Muscle of leg (tissue), 3 donors: ENCODE measurements at regions not wholly inside any gene's neighbourhood (a gene's known extent, or its start where the extent isn't known, plus 50 kb on each side); places are given as distances from the start of the nearest gene placed in this dataset.
"Not testable (repeated sequence)": the region's sequence is repeated elsewhere in the genome, so short reads cannot be mapped to it uniquely, and the experiment has no call there.

Experiments
- DNase-seq: peaks from one replicate; pipeline ENCODE4 v3.0.0; 2013
- H3K27ac ChIP-seq: one replicate; pipeline ENCODE4 v1.5.1; 2013; ENCODE audit warnings: mild to moderate bottlenecking, low read length, control low read depth
- H3K27me3 ChIP-seq: one replicate; pipeline ENCODE4 v1.6.1; 2013; ENCODE audit warnings: low read length; ENCODE audit not compliant: control insufficient read depth, insufficient read depth
- H3K36me3 ChIP-seq: one replicate; pipeline ENCODE4 v1.6.1; 2013; ENCODE audit warnings: low read length; ENCODE audit not compliant: control insufficient read depth, insufficient read depth
- H3K4me1 ChIP-seq: one replicate; pipeline ENCODE4 v1.6.1; 2013; ENCODE audit warnings: low read length; ENCODE audit not compliant: control insufficient read depth, insufficient read depth
- H3K4me3 ChIP-seq: one replicate; pipeline ENCODE4 v1.5.1; 2013; ENCODE audit warnings: low read length, control low read depth
- H3K9me3 ChIP-seq: replicated peaks from 2 replicates; pipeline ENCODE4 v1.6.1; 2013; ENCODE audit warnings: low read depth, low read length; ENCODE audit not compliant: control insufficient read depth
- WGBS: methylation state at CpG from one replicate; pipeline ENCODE4 v1.1.5; 2013; ENCODE audit warnings: missing lambda C conversion rate; ENCODE audit not compliant: insufficient coverage; 5-methylcytosine and 5-hydroxymethylcytosine counted together

DNA sequence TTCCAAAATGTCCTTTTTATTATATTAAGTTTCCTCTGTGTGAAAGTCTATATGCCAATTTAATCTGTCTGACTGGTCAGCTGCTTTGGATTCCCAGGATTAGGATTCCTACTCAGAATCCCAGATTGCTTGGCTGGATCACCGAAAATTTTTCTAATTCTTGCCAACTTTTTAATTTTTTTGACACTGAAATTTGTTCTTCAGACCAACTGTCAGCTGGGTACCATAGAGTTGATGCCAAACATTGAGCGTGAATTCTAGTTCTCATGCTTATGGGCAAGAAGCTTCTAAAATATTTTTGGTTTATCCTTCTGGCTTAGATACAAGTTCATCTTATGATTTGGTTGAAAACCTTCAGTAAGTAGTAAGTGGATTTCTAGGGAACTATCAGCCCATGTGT is 1611.4 kb upstream of the FLRT2 start:
- Histone ChIP-seq H3K27ac (no peak overlapping the region), H3K27me3 (no peaks in the 10 kb centered on the region), H3K36me3 (no peaks in the 10 kb centered on the region), H3K4me1 (no peaks in the 10 kb centered on the region), H3K9me3 (no peaks in the 10 kb centered on the region), H3K4me3 (no peak overlapping the region)
- no CpG with 5 or more reads among the region's 2 CpGs for WGBS
- peak; percentile 52 for DNase-seq

DNA sequence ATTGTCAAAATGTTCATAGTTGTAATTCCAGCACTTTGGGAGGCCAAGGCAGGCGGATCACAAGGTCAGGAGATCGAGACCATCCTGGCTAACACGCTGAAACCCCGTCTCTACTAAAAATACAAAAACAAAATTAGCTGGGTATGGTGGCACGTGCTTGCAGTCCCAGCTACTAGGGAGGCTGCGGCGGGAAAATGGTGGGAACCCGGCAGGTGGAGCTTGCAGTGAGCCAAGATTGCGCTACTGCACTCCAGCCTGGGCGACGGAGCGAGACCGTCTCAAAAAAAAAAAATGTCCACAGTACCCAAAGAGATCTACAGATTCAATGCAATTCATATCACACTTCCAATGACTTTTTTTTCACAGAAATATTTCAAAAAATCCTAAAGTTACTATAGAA is 1610.3 kb upstream of the FLRT2 start:
- not testable (repeated sequence) for H3K36me3 ChIP-seq, DNase-seq, H3K27ac ChIP-seq, H3K4me3 ChIP-seq, H3K9me3 ChIP-seq, H3K27me3 ChIP-seq, H3K4me1 ChIP-seq
- WGBS: 96% methylated on average over 9 of the region's 13 CpGs

DNA sequence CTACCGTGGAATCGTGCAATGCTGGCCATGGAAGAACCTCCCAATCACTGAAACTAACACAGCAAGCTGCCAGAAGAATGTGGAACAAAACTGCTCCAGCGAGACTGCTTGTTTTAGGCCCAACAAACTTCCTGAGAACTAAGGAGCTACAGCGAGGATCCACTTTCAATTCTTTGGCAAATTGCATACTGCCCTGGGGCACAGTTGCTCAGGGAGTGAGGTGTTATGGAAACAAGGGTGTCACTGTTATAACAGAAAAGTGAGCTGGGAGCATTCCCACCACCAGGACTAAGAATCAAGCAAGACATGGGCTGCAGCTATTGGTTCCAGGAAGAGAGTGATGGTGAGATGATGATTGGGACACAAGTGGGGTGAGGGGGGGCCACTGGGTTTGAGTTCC is 1606.1 kb upstream of the FLRT2 start:
- 93% methylated on average over 2 of the region's 4 CpGs for WGBS
- no peak overlapping the region for H3K27ac ChIP-seq
- H3K27me3 ChIP-seq: no peaks in the 10 kb centered on the region
- no peak for DNase-seq
- H3K4me3 ChIP-seq: no peak overlapping the region
- no peaks in the 10 kb centered on the region for H3K4me1 ChIP-seq
- no peaks in the 10 kb centered on the region for H3K9me3 ChIP-seq
- H3K36me3 ChIP-seq: no peaks in the 10 kb centered on the region

DNA sequence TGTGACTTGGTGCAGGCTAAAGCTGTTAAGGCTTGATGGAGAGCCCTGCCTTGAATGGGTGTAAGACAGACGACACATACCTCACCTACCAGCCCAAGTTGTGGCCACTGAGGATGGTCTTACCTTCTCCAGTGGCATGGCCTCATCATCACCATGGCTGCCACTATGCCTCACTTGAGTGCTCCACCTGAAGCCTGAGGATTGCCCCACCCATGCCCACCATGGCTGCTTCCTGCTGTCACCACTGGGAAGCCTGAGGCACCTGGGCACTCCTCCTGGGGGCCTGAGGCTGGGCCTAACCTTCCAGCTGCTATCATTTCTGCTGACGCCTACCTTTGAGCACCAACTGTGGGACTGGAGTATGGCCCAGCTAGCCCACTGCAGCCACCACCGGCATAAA is 1605.7 kb upstream of the FLRT2 start:
- H3K27me3 ChIP-seq: no peaks in the 10 kb centered on the region
- H3K9me3 ChIP-seq: no peaks in the 10 kb centered on the region
- DNase-seq: no peak
- no peak overlapping the region for H3K27ac ChIP-seq
- H3K4me1 ChIP-seq: no peaks in the 10 kb centered on the region
- 89% methylated on average over 3 of the region's 3 CpGs for WGBS
- no peaks in the 10 kb centered on the region for H3K36me3 ChIP-seq
- H3K4me3 ChIP-seq: no peak overlapping the region

DNA sequence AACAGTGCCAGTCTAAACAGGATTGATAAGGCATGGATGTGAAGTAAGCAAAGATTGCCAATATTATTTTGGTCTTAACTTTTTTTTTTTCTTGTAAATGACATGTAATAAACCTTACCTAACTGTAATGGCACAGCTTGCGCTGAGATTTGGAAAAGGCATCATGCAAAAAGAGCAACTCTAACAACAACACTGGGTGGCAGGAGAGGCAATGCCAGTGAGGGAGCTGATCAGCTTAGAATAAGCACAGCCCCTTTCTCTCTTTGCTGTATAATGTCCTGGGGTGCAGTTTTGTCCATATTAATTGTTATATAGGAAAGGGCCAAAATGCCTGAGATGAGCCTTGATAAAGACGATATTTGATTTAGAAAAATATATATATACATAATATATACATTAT is 1589.7 kb upstream of the FLRT2 start:
- Histone ChIP-seq H3K27me3 (no peaks in the 10 kb centered on the region), H3K36me3 (no peaks in the 10 kb centered on the region), H3K27ac (no peak overlapping the region), H3K4me3 (no peak overlapping the region), H3K9me3 (peaks cover 2% of the 10 kb centered on the region), H3K4me1 (no peaks in the 10 kb centered on the region)
- no CpG with 5 or more reads among the region's 2 CpGs for WGBS
- DNase-seq: peak; percentile 5

DNA sequence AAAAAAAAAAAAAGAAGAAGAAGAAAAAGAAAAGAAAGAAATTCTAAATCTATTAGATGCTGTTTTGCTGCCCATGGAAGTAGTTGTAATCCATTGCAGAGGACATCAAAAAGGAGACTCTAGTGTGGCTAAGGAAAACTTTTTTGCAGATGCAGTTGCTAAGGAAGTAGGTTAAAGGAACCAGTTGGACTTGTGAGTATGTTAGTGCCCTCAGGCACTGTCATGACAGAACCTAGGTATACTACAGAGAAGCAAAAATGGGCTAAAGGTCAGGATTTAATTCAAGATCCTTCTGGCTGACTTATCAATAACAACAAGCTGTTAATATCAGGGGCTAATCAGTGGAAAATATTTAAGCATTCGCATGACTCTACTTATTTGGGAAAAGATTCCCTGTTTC is 1571.6 kb upstream of the FLRT2 start:
- no peaks in the 10 kb centered on the region for H3K36me3 ChIP-seq
- H3K4me1 ChIP-seq: no peaks in the 10 kb centered on the region
- H3K4me3 ChIP-seq: no peak overlapping the region
- no peak for DNase-seq
- no CpG with 5 or more reads among the region's 1 CpG for WGBS
- H3K27ac ChIP-seq: no peak overlapping the region
- H3K9me3 ChIP-seq: peaks cover 2% of the 10 kb centered on the region
- no peaks in the 10 kb centered on the region for H3K27me3 ChIP-seq

DNA sequence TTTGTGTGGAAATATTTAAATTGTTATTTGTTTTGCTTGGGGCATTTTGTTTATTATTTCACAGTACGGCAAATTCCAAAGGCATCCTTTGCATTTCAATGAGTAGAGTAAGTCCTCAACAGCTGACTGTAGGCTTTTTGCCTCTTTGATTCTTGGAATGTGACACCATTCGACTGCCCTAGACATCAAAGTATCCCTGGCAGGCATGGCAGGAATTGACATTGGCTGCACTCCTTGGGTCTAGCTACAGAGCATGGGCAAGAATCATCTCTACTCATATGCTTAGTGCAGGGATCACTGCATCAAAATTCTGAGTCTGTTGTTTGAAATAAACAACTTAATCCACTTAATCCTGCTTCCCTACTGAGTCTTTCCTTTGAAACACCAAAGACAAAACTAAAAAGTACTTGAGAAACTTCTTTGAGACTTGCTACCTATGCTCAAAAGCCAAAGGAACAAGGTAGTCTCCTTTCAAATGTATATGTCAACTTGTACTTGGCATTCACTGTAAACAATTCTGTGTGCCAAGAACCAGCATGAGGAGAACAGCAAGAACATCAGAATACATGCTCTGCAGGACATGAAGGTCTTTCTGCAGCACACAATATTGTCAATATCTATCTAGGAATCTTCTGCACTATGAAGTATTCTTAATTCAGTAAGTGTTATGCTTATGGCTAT is 1569.0 kb upstream of the FLRT2 start:
- no peak overlapping the region for H3K4me3 ChIP-seq
- peak; percentile 43 for DNase-seq
- no peaks in the 10 kb centered on the region for H3K27me3 ChIP-seq
- no peaks in the 10 kb centered on the region for H3K9me3 ChIP-seq
- no peaks in the 10 kb centered on the region for H3K4me1 ChIP-seq
- H3K36me3 ChIP-seq: no peaks in the 10 kb centered on the region
- H3K27ac ChIP-seq: no peak overlapping the region
- 50% methylated on average over 2 of the region's 2 CpGs for WGBS

DNA sequence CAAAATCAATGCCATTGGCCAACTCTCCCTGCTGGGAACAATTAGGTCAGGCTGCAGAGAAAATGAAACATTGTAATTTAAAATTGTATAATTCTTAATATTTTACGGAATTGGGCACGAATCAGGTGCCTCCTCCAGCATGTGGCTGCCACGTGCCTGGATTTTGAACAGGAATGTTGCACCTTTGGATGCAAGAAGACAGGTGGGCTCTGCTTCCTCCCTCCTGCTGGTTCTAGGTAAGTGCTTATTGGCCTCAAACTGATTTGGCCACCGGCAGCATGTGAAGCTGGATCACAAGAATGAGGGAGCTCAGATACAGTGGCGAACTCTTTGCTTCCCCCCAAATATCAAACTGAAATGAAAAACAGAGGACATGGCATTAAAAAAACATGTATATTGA is 1559.9 kb upstream of the FLRT2 start:
- WGBS: 25% methylated on average over 1 of the region's 5 CpGs
- Histone ChIP-seq H3K36me3 (no peaks in the 10 kb centered on the region), H3K4me3 (no peak overlapping the region), H3K27ac (no peak overlapping the region), H3K27me3 (no peaks in the 10 kb centered on the region), H3K4me1 (no peaks in the 10 kb centered on the region), H3K9me3 (no peaks in the 10 kb centered on the region)
- DNase-seq: no peak

DNA sequence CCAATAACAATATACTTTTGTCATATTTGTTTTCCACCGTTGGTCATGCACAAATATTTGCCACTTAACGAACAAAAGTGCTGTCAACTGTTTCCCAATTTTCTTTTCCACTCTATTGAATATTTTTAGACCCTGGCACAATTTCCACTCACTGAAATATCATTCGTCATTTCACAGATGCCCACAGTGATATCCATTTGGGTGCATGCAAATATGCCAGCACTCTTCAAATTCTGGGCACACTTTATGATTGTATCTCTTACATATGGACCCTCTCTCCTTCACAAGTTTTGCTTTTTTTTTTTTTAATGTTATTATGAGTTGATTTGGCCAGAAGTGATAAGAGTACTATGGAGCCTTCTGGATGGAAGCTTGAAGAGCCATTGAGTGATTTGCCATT is 1557.3 kb upstream of the FLRT2 start:
- Histone ChIP-seq H3K36me3 (no peaks in the 10 kb centered on the region), H3K27me3 (no peaks in the 10 kb centered on the region), H3K4me1 (peaks cover 7% of the 10 kb centered on the region), H3K9me3 (no peaks in the 10 kb centered on the region), H3K27ac (no peak overlapping the region), H3K4me3 (no peak overlapping the region)
- 90% methylated on average over 3 of the region's 3 CpGs for WGBS
- DNase-seq: no peak

DNA sequence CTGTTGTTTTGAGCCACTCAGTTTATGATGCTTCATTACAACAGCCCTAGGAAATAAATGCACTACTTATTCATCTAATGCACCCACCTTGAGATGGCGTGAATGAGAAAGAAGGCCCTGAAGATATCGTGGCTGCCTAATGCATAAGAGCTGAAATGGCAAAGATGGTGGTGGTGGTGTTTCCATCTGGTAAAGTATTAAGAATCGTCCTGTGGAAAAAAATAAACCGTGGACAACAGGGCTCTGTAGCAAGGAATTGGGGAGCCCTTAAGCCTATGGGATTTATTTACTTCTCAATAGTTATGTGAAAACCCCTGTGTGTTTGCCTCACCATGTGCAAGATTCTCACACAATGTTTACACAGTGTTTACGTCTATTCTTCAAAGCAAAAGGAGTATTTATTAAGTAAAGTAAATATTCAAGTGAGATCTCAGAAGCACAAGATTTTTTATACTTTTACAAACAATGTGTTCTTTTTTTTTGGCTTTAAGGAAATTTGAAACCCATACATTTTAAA is 1555.2 kb upstream of the FLRT2 start:
- DNase-seq: no peak
- H3K27me3 ChIP-seq: no peaks in the 10 kb centered on the region
- no peak overlapping the region for H3K4me3 ChIP-seq
- no peaks in the 10 kb centered on the region for H3K36me3 ChIP-seq
- WGBS: no CpG with 5 or more reads among the region's 5 CpGs
- no peaks in the 10 kb centered on the region for H3K9me3 ChIP-seq
- no peak overlapping the region for H3K27ac ChIP-seq
- peaks cover 7% of the 10 kb centered on the region for H3K4me1 ChIP-seq

DNA sequence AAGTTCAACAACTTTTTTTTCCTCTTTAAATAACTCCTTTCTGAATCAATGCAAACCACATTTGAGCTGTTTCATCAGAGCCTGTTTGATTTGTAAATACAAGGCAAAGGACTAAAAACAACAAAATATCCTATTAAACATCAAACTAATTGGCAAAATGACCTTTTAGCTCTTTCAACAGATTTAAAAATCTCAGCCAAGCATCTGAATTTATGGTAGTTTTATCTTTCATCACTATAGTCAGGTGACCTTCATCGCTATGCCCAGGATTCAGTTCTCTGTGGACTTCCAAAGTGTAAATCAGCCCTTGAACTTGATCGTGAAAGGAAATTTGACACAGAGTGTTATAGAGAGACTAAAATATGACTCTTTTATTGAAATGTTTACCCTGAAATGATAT is 1554.5 kb upstream of the FLRT2 start:
- WGBS: no CpG with 5 or more reads among the region's 2 CpGs
- Histone ChIP-seq H3K27ac (peak overlapping the region; percentile 21), H3K36me3 (no peaks in the 10 kb centered on the region), H3K27me3 (no peaks in the 10 kb centered on the region), H3K4me1 (peaks cover 7% of the 10 kb centered on the region), H3K9me3 (no peaks in the 10 kb centered on the region), H3K4me3 (no peak overlapping the region)
- DNase-seq: no peak
